Smooth muscle cell (in vitro differentiated cells): ENCODE measurements at regions not wholly inside any gene's neighbourhood (a gene's known extent, or its start where the extent isn't known, plus 50 kb on each side); places are given as distances from the start of the nearest gene placed in this dataset.

Source experiments
- DNase-seq: peaks from one replicate; lab custom pipeline; 2025; ENCODE audit not compliant: unreplicated experiment; lab: John Stamatoyannopoulos, UW
- H2AFZ ChIP-seq: fragments of 200-600 bp; sonication (generic); 2 replicates; pipeline ENCODE4 v1.6.0; 2016; ENCODE audit warnings: antibody characterized with exemption, low read depth, mild to moderate bottlenecking
- H3F3A ChIP-seq: fragments of 200-600 bp; sonication (generic); 2 replicates; pipeline ENCODE4 v1.6.0; 2017; ENCODE audit warnings: antibody characterized with exemption, low read depth
- H3K27ac ChIP-seq: fragments of 200-600 bp; sonication (generic); 2 replicates; pipeline ENCODE4 v1.5.1; 2016; ENCODE audit warnings: low read depth, mild to moderate bottlenecking
- H3K27me3 ChIP-seq: fragments of 200-600 bp; sonication (generic); 2 replicates; pipeline ENCODE4 v1.6.1; 2016; ENCODE audit warnings: low read depth, mild to moderate bottlenecking
- H3K36me3 ChIP-seq: fragments of 200-600 bp; sonication (generic); 2 replicates; pipeline ENCODE4 v1.5.1; 2016; ENCODE audit warnings: low read depth
- H3K4me1 ChIP-seq: fragments of 200-600 bp; sonication (generic); 2 replicates; pipeline ENCODE4 v1.5.1; 2016; ENCODE audit warnings: low read depth
- H3K4me2 ChIP-seq: fragments of 200-600 bp; sonication (generic); 2 replicates; pipeline ENCODE4 v1.6.0; 2016; ENCODE audit warnings: mild to moderate bottlenecking
- H3K4me3 ChIP-seq: fragments of 200-600 bp; sonication (generic); 2 replicates; pipeline ENCODE4 v1.5.1; 2016; ENCODE audit warnings: mild to moderate bottlenecking
- H3K79me2 ChIP-seq: fragments of 200-600 bp; sonication (generic); 2 replicates; pipeline ENCODE4 v1.6.0; 2016; ENCODE audit warnings: low read depth, mild to moderate bottlenecking
- H3K9ac ChIP-seq: fragments of 200-600 bp; sonication (generic); 2 replicates; pipeline ENCODE4 v1.6.0; 2016; ENCODE audit warnings: low read depth
- H3K9me3 ChIP-seq: fragments of 200-600 bp; sonication (generic); replicated peaks from 2 replicates; pipeline ENCODE4 v1.5.1; 2016; ENCODE audit warnings: low read depth
- H4K20me1 ChIP-seq: fragments of 200-600 bp; sonication (generic); 2 replicates; pipeline ENCODE4 v1.6.0; 2016; ENCODE audit warnings: low read depth
- CTCF ChIP-seq: fragments of 200-600 bp; sonication (generic); IDR thresholded peaks from 2 replicates; pipeline ENCODE4 v1.5.1; 2017; ENCODE audit warnings: borderline replicate concordance, mild to moderate bottlenecking, antibody characterized with exemption; ENCODE audit not compliant: insufficient read depth, poor library complexity, severe bottlenecking
- WGBS: methylation state at CpG from one replicate; pipeline ENCODE4 v1.1.7; 2016; ENCODE audit warnings: low lambda C conversion rate; 5-methylcytosine and 5-hydroxymethylcytosine counted together

DNA sequence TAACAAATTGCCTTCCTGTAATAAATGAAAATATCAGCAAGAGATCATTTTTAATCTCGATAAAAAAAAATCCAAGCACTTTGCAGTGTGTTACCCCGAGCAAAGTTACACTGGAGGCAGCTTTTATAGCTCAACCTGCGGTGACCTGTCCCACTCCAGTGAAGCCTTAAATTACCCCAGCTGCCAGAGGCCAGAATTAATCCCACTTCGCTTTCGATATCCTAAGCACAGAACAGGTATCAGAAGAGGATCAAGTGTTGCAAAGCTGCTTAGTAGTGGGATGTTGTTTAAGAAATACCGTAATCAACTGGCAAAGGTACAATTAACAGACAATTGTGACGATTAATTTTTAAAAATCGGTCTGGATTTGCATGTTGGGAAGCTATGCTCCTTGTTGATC, 314.0 kb downstream of the AGTPBP1 start:
- no peaks in the 10 kb centered on the region for H3K36me3 ChIP-seq
- 93% methylated on average over 8 of the region's 8 CpGs for WGBS
- peaks cover 3% of the 10 kb centered on the region for H3K4me1 ChIP-seq
- no peaks in the 10 kb centered on the region for H4K20me1 ChIP-seq
- no peaks in the 10 kb centered on the region for H3F3A ChIP-seq
- H3K4me3 ChIP-seq: no peak overlapping the region
- H3K79me2 ChIP-seq: no peaks in the 10 kb centered on the region
- H2AFZ ChIP-seq: no peak overlapping the region
- no peak overlapping the region for H3K9ac ChIP-seq
- no peak for DNase-seq
- no peak overlapping the region for H3K4me2 ChIP-seq
- no peak overlapping the region for H3K27ac ChIP-seq
- no peak for TF ChIP-seq CTCF
- H3K9me3 ChIP-seq: no peaks in the 10 kb centered on the region
- H3K27me3 ChIP-seq: peaks cover 5% of the 10 kb centered on the region

- peak; percentile 78 for TF ChIP-seq CTCF
- no peaks in the 10 kb centered on the region for H3K79me2 ChIP-seq
- no peak overlapping the region for H3K4me3 ChIP-seq
- H3K36me3 ChIP-seq: no peaks in the 10 kb centered on the region
- H3K9me3 ChIP-seq: no peaks in the 10 kb centered on the region
- no peak overlapping the region for H2AFZ ChIP-seq
- H4K20me1 ChIP-seq: no peaks in the 10 kb centered on the region
- H3K4me2 ChIP-seq: peak overlapping the region; percentile 75
- WGBS: 13% methylated on average over 15 of the region's 15 CpGs
- no peaks in the 10 kb centered on the region for H3F3A ChIP-seq
- peaks cover 5% of the 10 kb centered on the region for H3K27me3 ChIP-seq
- peak; percentile 28 for DNase-seq
- no peak overlapping the region for H3K9ac ChIP-seq
- no peak overlapping the region for H3K27ac ChIP-seq
- H3K4me1 ChIP-seq: no peaks in the 10 kb centered on the region
These were observed 316.6 kb downstream of the AGTPBP1 start for GRCh38 chr9:85425153-85425611.

- no peak for TF ChIP-seq CTCF
- no peaks in the 10 kb centered on the region for H3K36me3 ChIP-seq
- no peaks in the 10 kb centered on the region for H3K9me3 ChIP-seq
- H3K4me2 ChIP-seq: no peak overlapping the region
- H4K20me1 ChIP-seq: no peaks in the 10 kb centered on the region
- no peaks in the 10 kb centered on the region for H3F3A ChIP-seq
- H3K79me2 ChIP-seq: no peaks in the 10 kb centered on the region
- H3K4me3 ChIP-seq: no peak overlapping the region
- H3K9ac ChIP-seq: no peak overlapping the region
- DNase-seq: no peak
- 85% methylated on average over 1 of the region's 1 CpG for WGBS
- peaks cover 2% of the 10 kb centered on the region for H3K27me3 ChIP-seq
- H3K4me1 ChIP-seq: no peaks in the 10 kb centered on the region
- no peak overlapping the region for H2AFZ ChIP-seq
- no peak overlapping the region for H3K27ac ChIP-seq
These were observed 318.3 kb downstream of the AGTPBP1 start for GRCh38 chr9:85423422-85423821.

DNA sequence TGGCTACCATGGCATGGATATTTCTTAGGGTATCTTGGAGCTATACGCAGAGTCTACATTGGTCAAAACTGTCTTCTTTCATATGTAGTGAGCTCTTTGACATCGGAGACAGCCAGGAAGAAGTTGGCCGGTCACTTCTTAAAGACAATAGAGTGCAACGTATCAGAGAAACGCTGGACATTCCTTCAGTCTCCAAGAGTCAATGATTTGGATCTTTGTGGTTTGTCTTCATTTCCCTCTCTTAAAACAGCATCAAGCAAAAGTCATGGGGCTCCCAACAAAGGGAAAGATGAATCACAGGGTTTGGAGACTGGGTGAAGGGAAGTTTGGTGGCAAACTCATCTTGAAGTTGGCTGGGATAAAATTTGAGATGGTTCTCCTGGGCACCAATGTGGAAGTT, 320.1 kb downstream of the AGTPBP1 start:
- 68% methylated on average over 5 of the region's 5 CpGs for WGBS
- DNase-seq: no peak
- no peaks in the 10 kb centered on the region for H3F3A ChIP-seq
- H3K27me3 ChIP-seq: no peaks in the 10 kb centered on the region
- H3K27ac ChIP-seq: peak overlapping the region; percentile 1
- H4K20me1 ChIP-seq: no peaks in the 10 kb centered on the region
- H3K4me1 ChIP-seq: no peaks in the 10 kb centered on the region
- H3K79me2 ChIP-seq: no peaks in the 10 kb centered on the region
- H3K36me3 ChIP-seq: no peaks in the 10 kb centered on the region
- no peaks in the 10 kb centered on the region for H3K9me3 ChIP-seq
- no peak overlapping the region for H3K4me3 ChIP-seq
- no peak for TF ChIP-seq CTCF
- no peak overlapping the region for H3K4me2 ChIP-seq
- H2AFZ ChIP-seq: no peak overlapping the region
- H3K9ac ChIP-seq: no peak overlapping the region
